Fibroblast of the aortic adventitia (primary cell): ENCODE measurements at regions not wholly inside any gene's neighbourhood (a gene's known extent, or its start where the extent isn't known, plus 50 kb on each side); places are given as distances from the start of the nearest gene placed in this dataset.

Experiments used
- DNase-seq: peaks from one replicate; pipeline ENCODE4 v3.0.0-alpha.2; 2010; ENCODE audit warnings: low read depth
- H3K4me3 ChIP-seq: 2 replicates; pipeline ENCODE4 v1.5.1; 2011; ENCODE audit warnings: low read depth, mild to moderate bottlenecking, control low read depth, low read length, moderate library complexity
- CTCF ChIP-seq: IDR thresholded peaks from 2 replicates; pipeline ENCODE4 v1.5.1; 2011; ENCODE audit warnings: mild to moderate bottlenecking, low read length, control low read depth, inconsistent platforms; ENCODE audit not compliant: insufficient read depth

DNA sequence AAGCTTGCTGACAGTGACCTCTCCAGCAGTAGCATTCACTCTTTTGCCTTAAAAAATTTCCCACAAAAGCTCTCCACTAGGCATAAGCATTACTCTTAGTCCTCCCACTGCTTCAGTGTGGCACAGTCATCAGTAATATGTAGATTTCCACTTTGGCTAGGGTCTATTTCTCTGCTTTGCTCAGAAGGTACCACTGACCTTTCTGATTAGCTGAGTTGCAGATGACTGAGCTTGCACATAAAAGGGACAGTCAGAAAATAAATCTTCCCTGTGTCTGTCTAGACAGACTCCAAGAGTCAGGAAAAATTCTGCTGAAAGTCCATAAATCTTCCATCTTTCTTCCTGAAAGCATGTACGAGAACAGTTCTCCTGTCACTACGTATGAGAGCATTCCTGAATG, 56.6 kb upstream of the APP start:
- TF ChIP-seq CTCF: no peak
- no peak for DNase-seq
- no peak overlapping the region for H3K4me3 ChIP-seq

DNA sequence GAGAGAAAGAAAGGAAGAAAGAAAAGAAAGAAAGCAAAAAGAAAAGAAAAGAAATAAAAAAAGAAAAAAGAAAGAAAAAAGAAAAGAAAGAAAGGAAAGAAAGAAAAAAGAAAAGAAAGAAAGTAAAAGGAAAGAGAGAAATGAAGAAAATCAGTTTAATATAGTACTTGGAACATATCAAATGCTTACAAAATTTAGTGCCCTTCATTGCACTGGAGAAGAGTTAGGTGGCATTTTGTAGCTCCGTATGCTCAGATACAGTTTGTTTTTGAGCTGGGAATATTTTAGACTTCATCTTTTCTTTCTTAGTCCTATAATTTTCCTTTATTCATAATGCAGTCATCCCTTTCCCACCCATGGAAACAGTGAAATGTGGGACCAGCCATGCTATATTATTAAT, 56.2 kb upstream of the APP start:
- H3K4me3 ChIP-seq: no peak overlapping the region
- no peak for TF ChIP-seq CTCF
- no peak for DNase-seq

DNA sequence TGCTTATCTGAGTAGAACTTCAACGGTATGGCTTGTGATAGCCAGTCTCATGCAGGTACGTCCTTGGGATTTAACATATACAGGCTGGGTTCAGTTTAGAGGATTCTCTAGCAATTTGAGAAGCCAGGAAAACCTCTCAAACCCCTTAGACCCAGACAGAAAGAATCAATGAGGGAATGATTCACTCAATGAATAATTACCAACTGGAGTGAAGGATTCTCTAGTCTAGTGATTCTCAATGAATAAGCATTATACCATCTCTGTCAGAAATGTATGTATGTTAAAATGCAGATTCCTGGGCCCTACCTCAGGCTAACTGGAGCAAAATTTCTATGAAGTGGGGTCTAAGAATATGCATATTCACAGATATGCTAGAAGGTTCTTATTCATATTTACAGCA, 54.5 kb upstream of the APP start:
- DNase-seq: no peak
- TF ChIP-seq CTCF: no peak
- H3K4me3 ChIP-seq: no peak overlapping the region

DNA sequence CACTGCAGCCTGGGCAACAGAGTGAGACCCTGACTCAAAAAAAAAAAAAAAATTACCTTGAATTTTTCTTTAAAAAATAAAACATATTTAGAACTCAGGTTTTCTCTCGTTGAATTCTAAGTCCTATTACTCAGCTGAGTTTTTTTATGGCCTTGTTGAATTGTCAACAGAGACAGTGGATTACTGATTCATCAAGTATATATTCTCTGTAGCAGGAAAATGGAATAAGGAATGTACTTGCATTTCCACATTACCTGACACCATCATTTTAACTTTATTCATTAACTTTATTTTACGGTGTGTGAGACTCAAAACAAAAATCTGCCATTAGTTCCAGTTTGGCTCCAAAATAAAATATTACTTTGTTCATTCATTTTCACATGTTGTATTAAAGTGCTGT, 53.8 kb upstream of the APP start:
- TF ChIP-seq CTCF: no peak
- no peak overlapping the region for H3K4me3 ChIP-seq
- no peak for DNase-seq
